ENCODE measurements at regions not wholly inside any gene's neighbourhood (a gene's known extent, or its start where the extent isn't known, plus 50 kb on each side); places are given as distances from the start of the nearest gene placed in this dataset.

DNA sequence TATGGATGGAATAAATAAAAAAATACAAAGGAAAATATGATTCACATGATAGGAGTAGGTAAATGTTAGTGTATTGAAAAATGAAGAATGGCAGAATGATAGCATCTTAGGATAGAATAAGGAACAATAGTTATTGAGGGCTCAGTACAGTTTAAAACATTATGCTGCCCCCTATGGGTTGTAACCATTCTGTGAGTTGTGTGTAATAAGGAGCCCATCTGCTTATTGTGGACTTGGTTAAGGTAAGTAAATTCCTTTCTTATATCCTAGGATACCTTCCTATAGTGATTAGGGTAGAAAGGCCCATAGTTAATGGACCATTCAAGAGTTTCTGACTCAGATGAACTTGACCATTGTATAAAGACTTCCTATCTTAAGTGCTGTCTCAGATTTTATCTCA lies 195.8 kb downstream of the PDHA2 start:
- no peaks in the 10 kb centered on the region for H4K20me1 ChIP-seq (ENCODE audit: control insufficient read depth, insufficient read depth, low read length, poor library complexity, severe bottlenecking)
- CTCF ChIA-PET = no interaction called here
- intact Hi-C loops (cut with micrococcal nuclease) = no loop called here
- Mint-ChIP-seq H3K9me3 (ENCODE audit: insufficient read depth) (no peaks in the 10 kb centered on the region), H3K27ac (no peak overlapping the region), H3K4me1 (no peaks in the 10 kb centered on the region), H3K4me3 (no peak overlapping the region), H3K27me3 (no peaks in the 10 kb centered on the region)
- H3K79me2 ChIP-seq (ENCODE audit: control insufficient read depth, insufficient read depth, low read length) = no peaks in the 10 kb centered on the region
- no peak overlapping the region for H2AFZ ChIP-seq (ENCODE audit: insufficient read depth, low read depth, low read length, poor library complexity, severe bottlenecking)
- ATAC-seq (ENCODE audit: low read depth) (no peak), DNase-seq (no peak)
- H3K4me3 ChIP-seq (ENCODE audit: control extremely low read depth in 1 of 5, extremely low read depth in 1 of 5, insufficient read depth in 1 of 5, low read depth in 2 of 5, low read length in 4 of 5) = no peak overlapping the region
- TF ChIP-seq, protein P1, sequence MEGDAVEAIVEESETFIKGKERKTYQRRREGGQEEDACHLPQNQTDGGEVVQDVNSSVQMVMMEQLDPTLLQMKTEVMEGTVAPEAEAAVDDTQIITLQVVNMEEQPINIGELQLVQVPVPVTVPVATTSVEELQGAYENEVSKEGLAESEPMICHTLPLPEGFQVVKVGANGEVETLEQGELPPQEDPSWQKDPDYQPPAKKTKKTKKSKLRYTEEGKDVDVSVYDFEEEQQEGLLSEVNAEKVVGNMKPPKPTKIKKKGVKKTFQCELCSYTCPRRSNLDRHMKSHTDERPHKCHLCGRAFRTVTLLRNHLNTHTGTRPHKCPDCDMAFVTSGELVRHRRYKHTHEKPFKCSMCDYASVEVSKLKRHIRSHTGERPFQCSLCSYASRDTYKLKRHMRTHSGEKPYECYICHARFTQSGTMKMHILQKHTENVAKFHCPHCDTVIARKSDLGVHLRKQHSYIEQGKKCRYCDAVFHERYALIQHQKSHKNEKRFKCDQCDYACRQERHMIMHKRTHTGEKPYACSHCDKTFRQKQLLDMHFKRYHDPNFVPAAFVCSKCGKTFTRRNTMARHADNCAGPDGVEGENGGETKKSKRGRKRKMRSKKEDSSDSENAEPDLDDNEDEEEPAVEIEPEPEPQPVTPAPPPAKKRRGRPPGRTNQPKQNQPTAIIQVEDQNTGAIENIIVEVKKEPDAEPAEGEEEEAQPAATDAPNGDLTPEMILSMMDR (IDR thresholded peaks at IDR 0.05) = no peak
- no peak for TF ChIP-seq EZH2 (IDR thresholded peaks at IDR 0.05; ENCODE audit: borderline replicate concordance, insufficient read depth, low read depth, low read length, poor library complexity, severe bottlenecking)
- H3K9ac ChIP-seq (ENCODE audit: low read length) = no peak overlapping the region
- H3K4me1 ChIP-seq (ENCODE audit: control insufficient read depth in 2 of 2, insufficient read depth in 2 of 2, low read length in 2 of 2) = no peaks in the 10 kb centered on the region
- H3K27me3 ChIP-seq (replicated peaks in 1 of 4; ENCODE audit: control extremely low read depth in 1 of 4, control insufficient read depth in 3 of 4, insufficient read depth in 4 of 4, low read length in 3 of 4) = no peaks in the 10 kb centered on the region
- no peak overlapping the region for H3K27ac ChIP-seq (ENCODE audit: low read length in 2 of 2)
- no peak overlapping the region for H3K4me2 ChIP-seq (replicated peaks; ENCODE audit: low read depth, low read length, poor library complexity, severe bottlenecking)
- POLR2A ChIA-PET = no interaction called here
- H3K36me3 ChIP-seq (replicated peaks in 1 of 2; ENCODE audit: control extremely low read depth in 1 of 2, control insufficient read depth in 1 of 2, extremely low read depth in 1 of 2, insufficient read depth in 2 of 2, low read length in 1 of 2) = no peaks in the 10 kb centered on the region
- H3K9me3 ChIP-seq (ENCODE audit: control extremely low read depth in 1 of 3, control insufficient read depth in 2 of 3, insufficient read depth in 1 of 3, low read length in 2 of 3) = no peaks in the 10 kb centered on the region

DNA sequence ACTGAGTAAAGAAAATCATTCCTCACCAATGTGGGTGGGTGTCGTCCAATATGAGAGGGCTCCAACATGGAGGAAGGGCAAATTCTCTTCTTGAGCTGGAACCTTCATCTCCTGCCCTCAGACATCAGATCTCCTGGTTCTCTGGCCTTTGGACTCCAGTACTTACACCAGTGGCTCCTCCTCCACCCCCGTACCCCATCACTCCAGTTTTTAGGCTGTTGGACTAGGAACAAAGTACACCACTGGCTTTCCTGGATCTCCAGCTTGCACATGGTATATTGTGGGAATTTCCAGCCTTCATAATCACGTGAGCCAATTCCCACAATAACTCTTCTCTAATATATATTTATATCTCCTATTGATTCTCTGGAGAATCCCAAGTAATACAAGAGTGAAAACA lies 196.9 kb downstream of the PDHA2 start:
- no peaks in the 10 kb centered on the region for H3K4me1 Mint-ChIP-seq
- Histone ChIP-seq H3K9me3 (ENCODE audit: control extremely low read depth in 1 of 3, control insufficient read depth in 2 of 3, insufficient read depth in 1 of 3, low read length in 2 of 3) (no peaks in the 10 kb centered on the region), H3K4me3 (ENCODE audit: control extremely low read depth in 1 of 5, extremely low read depth in 1 of 5, insufficient read depth in 1 of 5, low read depth in 2 of 5, low read length in 4 of 5) (no peak overlapping the region), H4K20me1 (ENCODE audit: control insufficient read depth, insufficient read depth, low read length, poor library complexity, severe bottlenecking) (no peaks in the 10 kb centered on the region), H2AFZ (ENCODE audit: insufficient read depth, low read depth, low read length, poor library complexity, severe bottlenecking) (no peak overlapping the region), H3K36me3 (replicated peaks in 1 of 2; ENCODE audit: control extremely low read depth in 1 of 2, control insufficient read depth in 1 of 2, extremely low read depth in 1 of 2, insufficient read depth in 2 of 2, low read length in 1 of 2) (no peaks in the 10 kb centered on the region), H3K27me3 (replicated peaks in 1 of 4; ENCODE audit: control extremely low read depth in 1 of 4, control insufficient read depth in 3 of 4, insufficient read depth in 4 of 4, low read length in 3 of 4) (no peaks in the 10 kb centered on the region), H3K27ac (ENCODE audit: low read length in 2 of 2) (no peak overlapping the region), H3K4me1 (ENCODE audit: control insufficient read depth in 2 of 2, insufficient read depth in 2 of 2, low read length in 2 of 2) (no peaks in the 10 kb centered on the region), H3K4me2 (replicated peaks; ENCODE audit: low read depth, low read length, poor library complexity, severe bottlenecking) (no peak overlapping the region), H3K9ac (ENCODE audit: low read length) (no peak overlapping the region), H3K79me2 (ENCODE audit: control insufficient read depth, insufficient read depth, low read length) (no peaks in the 10 kb centered on the region)
- ATAC-seq (ENCODE audit: low read depth) (no peak), DNase-seq (no peak)
- H3K27me3 Mint-ChIP-seq = no peaks in the 10 kb centered on the region
- CTCF ChIA-PET = no interaction called here
- intact Hi-C loops (cut with micrococcal nuclease) = no loop called here
- TF ChIP-seq, protein P1 (IDR thresholded peaks at IDR 0.05) = no peak
- TF ChIP-seq EZH2 (IDR thresholded peaks at IDR 0.05; ENCODE audit: borderline replicate concordance, insufficient read depth, low read depth, low read length, poor library complexity, severe bottlenecking) = no peak
- no peak overlapping the region for H3K27ac Mint-ChIP-seq
- POLR2A ChIA-PET = no interaction called here
- WGBS (ENCODE audit: insufficient coverage) = no CpG with 5 or more reads among the region's 3 CpGs
- no peak overlapping the region for H3K4me3 Mint-ChIP-seq
- no peaks in the 10 kb centered on the region for H3K9me3 Mint-ChIP-seq (ENCODE audit: insufficient read depth)
